DOHH2 (cell line): ENCODE measurements at regions not wholly inside any gene's neighbourhood (a gene's known extent, or its start where the extent isn't known, plus 50 kb on each side); places are given as distances from the start of the nearest gene placed in this dataset.

Source experiments
- H3F3A ChIP-seq: fragments of 200-600 bp; sonication (generic), shearing (Covaris generic); 2 replicates; pipeline ENCODE4 v1.6.0; 2016; ENCODE audit warnings: antibody characterized with exemption, mild to moderate bottlenecking; ENCODE audit not compliant: control insufficient read depth, insufficient read depth
- H3K27ac ChIP-seq: fragments of 200-600 bp; sonication (generic); 2 replicates; pipeline ENCODE4 v1.5.1; 2014; ENCODE audit warnings: low read depth, mild to moderate bottlenecking, low read length, moderate library complexity
- H3K27me3 ChIP-seq: fragments of 200-600 bp; sonication (generic); 2 replicates; pipeline ENCODE4 v1.6.1; 2014; ENCODE audit warnings: mild to moderate bottlenecking, low read length, mixed read lengths; ENCODE audit not compliant: control insufficient read depth
- H3K36me3 ChIP-seq: fragments of 200-600 bp; sonication (generic); 2 replicates; pipeline ENCODE4 v1.6.1; 2014; ENCODE audit warnings: mild to moderate bottlenecking, low read length, moderate library complexity, mixed read lengths; ENCODE audit not compliant: control insufficient read depth
- H3K4me1 ChIP-seq: fragments of 200-600 bp; sonication (generic); 2 replicates; pipeline ENCODE4 v1.6.1; 2014; ENCODE audit warnings: mild to moderate bottlenecking, low read length, mixed read lengths; ENCODE audit not compliant: control insufficient read depth
- H3K4me2 ChIP-seq: fragments of 200-600 bp; sonication (generic); 2 replicates; pipeline ENCODE4 v1.6.0; 2014; ENCODE audit warnings: mild to moderate bottlenecking, low read length, moderate library complexity
- H3K4me3 ChIP-seq: fragments of 200-600 bp; sonication (generic); 2 replicates; pipeline ENCODE4 v1.5.1; 2014; ENCODE audit warnings: mild to moderate bottlenecking, low read length, mixed read lengths
- H3K79me2 ChIP-seq: fragments of 200-600 bp; sonication (generic); 2 replicates; pipeline ENCODE4 v1.6.1; 2014; ENCODE audit warnings: mild to moderate bottlenecking, low read length, mixed read lengths; ENCODE audit not compliant: control insufficient read depth
- H3K9me2 ChIP-seq: fragments of 200-600 bp; sonication (generic); replicated peaks from 2 replicates; pipeline ENCODE4 v1.6.1; 2014; ENCODE audit warnings: mild to moderate bottlenecking, low read length, mixed read lengths; ENCODE audit not compliant: control insufficient read depth
- H3K9me3 ChIP-seq: fragments of 200-600 bp; sonication (generic); 2 replicates; pipeline ENCODE4 v1.6.1; 2014; ENCODE audit warnings: antibody characterized with exemption, low read length, mixed read lengths; ENCODE audit not compliant: control insufficient read depth, insufficient read depth
- H4K20me1 ChIP-seq: fragments of 200-600 bp; sonication (generic); 2 replicates; pipeline ENCODE4 v1.6.0; 2014; ENCODE audit warnings: low read depth, mild to moderate bottlenecking, antibody characterized with exemption, low read length, moderate library complexity; ENCODE audit not compliant: control insufficient read depth, insufficient read depth
- EZH2phosphoT487 ChIP-seq: fragments of 200-600 bp; sonication (generic); IDR thresholded peaks from 2 replicates; pipeline ENCODE4 v1.6.1; 2017; ENCODE audit warnings: borderline replicate concordance, mild to moderate bottlenecking, antibody characterized with exemption, low read length, moderate library complexity, mixed read lengths
- TF ChIP-seq, protein P1 (sequence below): fragments of 200-600 bp; sonication (generic); IDR thresholded peaks from one replicate; pipeline ENCODE4 v1.5.1; 2014; ENCODE audit warnings: antibody characterized with exemption, mild to moderate bottlenecking, low read depth, low read length; ENCODE audit not compliant: poor library complexity, severe bottlenecking

DNA sequence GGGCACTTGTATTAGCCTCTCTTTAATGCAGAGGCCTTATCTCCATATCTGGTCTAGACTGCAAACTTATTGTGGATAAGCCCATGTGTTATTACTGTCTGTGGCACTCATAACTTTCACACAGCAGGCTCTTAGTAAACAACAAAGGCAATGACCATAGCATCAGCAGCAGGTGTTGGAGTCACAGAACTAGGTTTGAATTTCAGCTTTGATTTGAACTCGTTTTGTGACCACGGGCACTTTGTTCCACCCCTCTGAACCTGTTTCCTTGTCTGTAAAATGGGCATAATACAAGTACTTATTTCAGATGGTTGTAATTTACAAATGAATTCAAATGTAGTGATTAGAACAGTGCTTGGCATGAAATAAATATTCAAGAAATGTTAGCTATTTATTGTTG is 121.8 kb upstream of the C1GALT1C1 start:
- Histone ChIP-seq H3K9me2 (no peaks in the 10 kb centered on the region), H3K79me2 (peaks cover 41% of the 10 kb centered on the region), H3F3A (peaks cover 39% of the 10 kb centered on the region), H3K9me3 (no peaks in the 10 kb centered on the region), H3K4me1 (peaks cover 86% of the 10 kb centered on the region), H3K36me3 (peaks cover 21% of the 10 kb centered on the region; the same call in 1 of the 2 replicates), H3K4me3 (peak overlapping the region; percentile 94), H3K4me2 (peak overlapping the region; percentile 89), H3K27me3 (no peaks in the 10 kb centered on the region), H4K20me1 (no peaks in the 10 kb centered on the region), H3K27ac (peak overlapping the region; percentile 99)
- TF ChIP-seq, protein P1, sequence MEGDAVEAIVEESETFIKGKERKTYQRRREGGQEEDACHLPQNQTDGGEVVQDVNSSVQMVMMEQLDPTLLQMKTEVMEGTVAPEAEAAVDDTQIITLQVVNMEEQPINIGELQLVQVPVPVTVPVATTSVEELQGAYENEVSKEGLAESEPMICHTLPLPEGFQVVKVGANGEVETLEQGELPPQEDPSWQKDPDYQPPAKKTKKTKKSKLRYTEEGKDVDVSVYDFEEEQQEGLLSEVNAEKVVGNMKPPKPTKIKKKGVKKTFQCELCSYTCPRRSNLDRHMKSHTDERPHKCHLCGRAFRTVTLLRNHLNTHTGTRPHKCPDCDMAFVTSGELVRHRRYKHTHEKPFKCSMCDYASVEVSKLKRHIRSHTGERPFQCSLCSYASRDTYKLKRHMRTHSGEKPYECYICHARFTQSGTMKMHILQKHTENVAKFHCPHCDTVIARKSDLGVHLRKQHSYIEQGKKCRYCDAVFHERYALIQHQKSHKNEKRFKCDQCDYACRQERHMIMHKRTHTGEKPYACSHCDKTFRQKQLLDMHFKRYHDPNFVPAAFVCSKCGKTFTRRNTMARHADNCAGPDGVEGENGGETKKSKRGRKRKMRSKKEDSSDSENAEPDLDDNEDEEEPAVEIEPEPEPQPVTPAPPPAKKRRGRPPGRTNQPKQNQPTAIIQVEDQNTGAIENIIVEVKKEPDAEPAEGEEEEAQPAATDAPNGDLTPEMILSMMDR: no peak
- no peak for TF ChIP-seq EZH2phosphoT487

DNA sequence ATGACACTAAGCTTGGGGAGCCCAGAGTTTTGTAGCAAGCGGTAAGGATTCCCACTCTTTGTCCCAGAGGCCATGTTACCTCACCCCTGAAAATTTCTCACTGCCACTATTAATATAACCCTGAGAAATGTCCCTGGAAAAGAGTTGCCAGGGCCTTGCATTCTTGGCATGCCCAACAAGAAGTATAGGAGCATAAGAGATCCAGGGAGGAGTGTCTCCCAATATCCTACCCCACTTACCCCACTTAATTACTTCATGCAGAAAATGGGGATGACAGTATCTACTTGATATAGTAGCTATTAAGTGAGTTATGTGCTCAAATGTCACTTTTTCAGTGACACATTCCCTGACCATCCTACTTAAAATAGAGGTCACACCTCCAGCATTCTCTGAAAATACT is 120.5 kb upstream of the C1GALT1C1 start:
- TF ChIP-seq, protein P1: no peak
- TF ChIP-seq EZH2phosphoT487: no peak
- no peaks in the 10 kb centered on the region for H3K9me2 ChIP-seq
- peaks cover 29% of the 10 kb centered on the region for H3F3A ChIP-seq
- peaks cover 19% of the 10 kb centered on the region; the same call in 1 of the 2 replicates for H3K36me3 ChIP-seq
- H3K4me3 ChIP-seq: peak overlapping the region; percentile 94
- peak overlapping the region; percentile 99 for H3K27ac ChIP-seq
- H4K20me1 ChIP-seq: no peaks in the 10 kb centered on the region
- H3K27me3 ChIP-seq: no peaks in the 10 kb centered on the region
- H3K9me3 ChIP-seq: no peaks in the 10 kb centered on the region
- H3K79me2 ChIP-seq: peaks cover 30% of the 10 kb centered on the region
- peak overlapping the region; percentile 89 for H3K4me2 ChIP-seq
- peaks cover 86% of the 10 kb centered on the region for H3K4me1 ChIP-seq

DNA sequence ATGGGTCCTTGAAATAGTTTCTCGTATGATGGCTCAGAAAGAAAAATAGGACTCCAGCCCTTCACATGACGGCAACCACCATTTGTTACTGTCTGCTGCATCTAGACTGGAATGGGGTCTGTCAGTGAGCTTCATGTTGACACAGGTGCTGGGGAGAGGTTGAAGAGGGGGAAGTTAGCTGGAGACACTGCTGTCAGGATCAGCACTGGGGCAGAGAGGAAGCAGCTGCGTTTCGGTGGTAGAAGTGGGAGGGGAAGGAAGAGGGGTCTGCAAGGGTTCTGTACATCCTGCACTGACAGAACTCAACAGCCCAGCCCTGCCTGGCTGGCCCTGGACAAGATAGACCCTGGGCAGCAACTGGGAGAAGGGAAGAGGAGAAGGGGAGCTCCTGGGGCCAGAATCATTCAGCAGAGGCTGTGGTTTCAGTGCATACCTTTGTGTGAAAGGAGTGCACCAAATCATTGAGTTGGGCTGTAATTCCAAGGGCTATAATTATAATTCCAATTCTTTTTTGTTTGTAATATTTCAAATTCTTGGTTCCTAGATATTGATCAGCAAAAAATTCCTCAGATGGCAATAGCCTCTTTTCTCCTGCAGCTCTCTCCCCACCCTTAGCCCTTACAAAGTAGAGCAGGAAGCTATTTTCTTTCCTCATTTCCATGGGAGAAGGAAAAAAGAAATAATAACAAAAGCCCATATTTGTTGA is 119.4 kb upstream of the C1GALT1C1 start:
- no peaks in the 10 kb centered on the region for H3K9me2 ChIP-seq
- peaks cover 78% of the 10 kb centered on the region for H3K4me1 ChIP-seq
- peaks cover 15% of the 10 kb centered on the region; the same call in 1 of the 2 replicates for H3K36me3 ChIP-seq
- H4K20me1 ChIP-seq: no peaks in the 10 kb centered on the region
- peaks cover 22% of the 10 kb centered on the region for H3F3A ChIP-seq
- peak overlapping the region; percentile 94 for H3K4me3 ChIP-seq
- peak overlapping the region; percentile 99 for H3K27ac ChIP-seq
- peaks cover 24% of the 10 kb centered on the region for H3K79me2 ChIP-seq
- H3K9me3 ChIP-seq: peaks cover 6% of the 10 kb centered on the region; the same call in 1 of the 2 replicates
- H3K27me3 ChIP-seq: no peaks in the 10 kb centered on the region
- TF ChIP-seq EZH2phosphoT487: no peak
- TF ChIP-seq, protein P1: no peak
- peak overlapping the region; percentile 89 for H3K4me2 ChIP-seq
